Fibroblast of skin of scalp (primary cell): ENCODE measurements at regions not wholly inside any gene's neighbourhood (a gene's known extent, or its start where the extent isn't known, plus 50 kb on each side); places are given as distances from the start of the nearest gene placed in this dataset.

Experiments used
- DNase-seq: peaks from one replicate; pipeline ENCODE4 v3.0.0-alpha.2; 2013

DNA sequence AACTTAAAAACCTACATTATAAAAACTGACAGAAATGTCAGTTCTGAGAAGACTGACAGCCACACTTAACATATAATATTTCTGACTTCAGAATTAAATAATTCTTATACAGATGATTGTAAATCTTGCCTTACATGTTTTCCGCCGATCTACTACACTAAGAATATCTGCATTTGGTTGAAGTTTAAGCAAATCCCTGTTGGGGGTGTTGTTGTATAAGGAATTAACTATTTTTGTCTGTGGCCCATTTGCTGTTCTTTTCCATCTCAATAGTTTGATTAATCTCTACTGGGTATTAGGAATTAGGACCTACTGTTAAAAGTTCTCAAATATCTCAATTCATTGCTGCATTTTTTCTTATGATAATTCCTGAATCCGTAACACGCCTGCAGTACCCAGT, 838.3 kb upstream of the ROBO1 start:
- DNase-seq, result no peak

GRCh38 chr3:80601479-80601878, 833.7 kb upstream of the ROBO1 start:
- DNase-seq, result no peak

GRCh38 chr3:80592792-80593191, 825.0 kb upstream of the ROBO1 start:
- DNase-seq, result no peak

DNA sequence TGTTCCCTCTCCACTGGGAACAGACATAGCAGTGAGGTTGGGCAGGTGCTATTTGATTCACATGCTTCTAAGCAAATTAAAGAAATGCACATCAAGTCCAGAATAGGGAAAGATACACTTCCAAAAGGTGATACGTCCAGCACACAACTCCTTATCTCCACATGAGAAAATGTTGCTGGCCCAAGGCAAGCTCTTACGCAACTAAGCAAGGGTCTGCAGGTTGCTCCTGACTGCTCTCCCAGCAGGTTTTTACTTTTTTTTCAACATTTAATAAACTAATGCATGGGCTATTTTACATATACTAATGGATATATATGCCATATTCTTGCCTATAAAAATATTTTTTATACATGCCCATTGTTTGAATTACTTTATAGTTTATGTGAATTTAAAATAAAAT, 818.5 kb upstream of the ROBO1 start:
- DNase-seq, result no peak

DNA sequence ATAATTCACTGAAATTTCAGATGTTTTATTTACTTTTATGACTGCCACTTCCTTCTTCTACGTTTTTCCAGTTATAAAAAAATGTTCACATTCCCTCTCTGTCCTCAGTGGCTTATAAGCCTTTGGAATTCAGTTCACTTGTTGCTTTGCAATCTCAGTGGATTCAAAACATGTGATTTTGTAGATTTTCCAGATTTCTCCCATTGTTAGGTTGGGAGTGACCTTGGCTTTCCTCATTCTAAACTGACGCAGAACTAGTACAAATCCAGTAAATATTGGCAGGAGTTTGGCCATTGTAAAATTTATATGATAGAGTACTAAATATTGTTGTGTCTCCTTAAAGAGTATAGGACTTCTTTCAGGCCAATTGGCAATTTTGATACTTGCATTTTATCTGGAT, 812.3 kb upstream of the ROBO1 start:
- DNase-seq, result no peak

- no peak for DNase-seq
Observed at GRCh38 chr3:80564391-80564790, 796.6 kb upstream of the ROBO1 start.

DNA sequence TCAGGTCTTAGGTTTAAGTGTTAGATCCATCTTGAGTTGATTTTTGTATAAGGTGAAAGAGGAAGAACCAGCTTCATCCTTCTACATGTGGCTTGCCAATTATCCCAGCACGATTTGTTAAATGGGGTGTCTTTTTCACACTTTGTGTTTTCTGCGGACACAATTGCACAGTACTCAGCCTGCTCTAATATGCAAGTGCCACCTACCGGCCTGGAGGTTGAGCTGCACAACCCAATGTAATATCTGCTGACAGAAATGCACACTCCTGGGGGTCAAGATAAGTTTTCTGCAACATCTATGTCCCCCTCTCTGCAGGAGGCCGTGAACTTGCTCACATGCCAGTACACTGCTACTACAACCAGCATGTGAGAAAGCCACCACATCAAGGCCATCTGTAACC, 791.9 kb upstream of the ROBO1 start:
- DNase-seq, result no peak

- DNase-seq, result no peak
Observed at GRCh38 chr3:80556763-80557162, 789.0 kb upstream of the ROBO1 start.

- DNase-seq, result no peak
Observed at GRCh38 chr3:80554304-80554703, 786.5 kb upstream of the ROBO1 start.

GRCh38 chr3:80553211-80553610, 785.4 kb upstream of the ROBO1 start:
- DNase-seq, result no peak

- no peak for DNase-seq
Observed at GRCh38 chr3:80550174-80550573, 782.4 kb upstream of the ROBO1 start.

DNA sequence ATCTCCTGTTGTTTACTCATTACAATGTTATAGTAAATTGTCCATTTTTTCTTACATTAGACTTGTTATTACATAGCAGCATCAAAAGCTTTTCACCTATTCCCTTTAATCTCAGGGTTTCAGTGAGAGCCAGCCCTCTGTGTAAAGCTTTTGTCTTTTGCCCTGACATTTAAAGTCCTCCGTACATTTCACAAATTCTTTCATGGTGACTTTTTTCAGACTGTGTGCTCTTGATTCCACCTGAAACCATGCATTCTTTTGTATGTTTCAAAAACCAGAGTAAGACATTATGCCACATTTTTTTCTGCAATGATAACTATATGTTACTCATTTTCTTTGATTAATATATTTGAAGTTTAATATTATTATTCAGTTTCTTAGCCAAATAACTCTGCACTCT, 781.4 kb upstream of the ROBO1 start:
- no peak for DNase-seq

- no peak for DNase-seq
Observed at GRCh38 chr3:80543154-80543553, 775.4 kb upstream of the ROBO1 start.

GRCh38 chr3:80542456-80542855, 774.7 kb upstream of the ROBO1 start:
- DNase-seq, result no peak

DNA sequence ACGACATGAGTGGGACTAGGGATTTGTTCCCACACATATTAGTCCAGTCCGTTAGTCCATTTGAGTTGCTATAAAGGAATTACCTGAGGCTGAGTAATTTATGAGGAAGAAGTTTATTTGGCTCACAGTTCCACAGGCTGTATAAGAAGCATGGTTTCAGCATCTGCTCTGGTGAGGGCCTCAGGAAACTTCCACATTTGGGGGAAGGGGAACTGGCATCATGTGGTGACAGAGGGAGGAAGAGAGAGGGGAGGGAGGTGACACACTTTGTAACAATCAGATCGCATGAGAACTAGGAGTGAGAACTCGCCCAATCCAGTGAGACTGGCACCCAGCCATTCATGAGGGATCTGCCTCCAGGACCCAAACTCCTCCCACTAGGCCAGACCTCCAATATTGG, 769.9 kb upstream of the ROBO1 start:
- no peak for DNase-seq

DNA sequence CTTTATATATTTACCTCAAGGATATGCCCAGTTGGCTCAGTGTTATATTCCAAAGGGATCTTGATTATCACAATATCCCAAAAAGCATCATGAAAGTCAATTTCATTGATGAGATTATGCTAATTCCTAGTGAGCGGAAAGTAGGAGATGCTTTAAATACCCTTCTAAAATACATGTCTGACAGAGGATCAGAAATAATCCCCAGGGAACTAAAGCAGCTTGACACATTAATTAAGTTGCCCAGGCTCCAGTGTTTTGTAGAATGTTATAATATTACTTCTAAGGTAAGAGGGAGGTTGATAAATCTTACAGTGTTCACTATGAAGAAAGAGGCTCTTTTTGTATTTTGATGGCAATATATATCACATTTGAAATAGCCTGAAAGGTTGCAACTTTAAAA, 767.5 kb upstream of the ROBO1 start:
- DNase-seq, result no peak

DNA sequence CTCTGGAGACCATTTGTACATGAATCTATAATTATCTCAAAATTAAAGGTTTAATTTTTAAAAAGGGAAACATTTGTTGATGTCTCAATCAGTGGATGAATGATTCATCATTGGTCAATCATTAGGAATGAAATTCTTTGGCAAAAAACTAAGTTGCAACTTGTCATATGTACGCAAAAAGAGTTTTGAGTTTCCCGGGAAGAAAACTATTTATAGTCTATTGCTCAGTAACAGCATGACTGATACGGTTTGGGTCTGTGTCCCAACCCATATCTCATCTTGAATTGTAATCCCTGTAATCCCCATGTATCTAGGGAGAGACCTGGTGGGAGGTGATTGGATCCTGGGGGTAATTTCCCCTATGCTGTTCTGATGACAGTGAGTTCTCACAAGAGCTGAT, 765.8 kb upstream of the ROBO1 start:
- no peak for DNase-seq

DNA sequence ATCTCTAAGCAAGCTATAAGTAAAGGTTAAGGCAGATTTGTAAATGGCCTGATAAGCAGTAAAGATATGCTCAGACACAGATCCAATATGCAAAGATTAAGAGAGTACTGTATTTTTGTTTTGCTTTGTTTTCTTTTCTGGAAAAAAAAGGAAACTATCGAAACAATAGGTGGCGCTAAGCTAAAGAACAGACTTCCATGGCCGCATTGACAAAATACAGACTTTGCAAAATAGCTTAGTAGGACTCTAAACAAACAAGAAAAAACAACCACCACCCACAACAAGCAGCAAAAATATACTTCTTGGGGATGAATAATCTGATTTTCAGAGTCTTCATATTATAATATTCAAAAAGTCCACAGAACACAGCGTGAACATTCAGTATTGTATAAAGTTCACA, 758.4 kb upstream of the ROBO1 start:
- no peak for DNase-seq

DNA sequence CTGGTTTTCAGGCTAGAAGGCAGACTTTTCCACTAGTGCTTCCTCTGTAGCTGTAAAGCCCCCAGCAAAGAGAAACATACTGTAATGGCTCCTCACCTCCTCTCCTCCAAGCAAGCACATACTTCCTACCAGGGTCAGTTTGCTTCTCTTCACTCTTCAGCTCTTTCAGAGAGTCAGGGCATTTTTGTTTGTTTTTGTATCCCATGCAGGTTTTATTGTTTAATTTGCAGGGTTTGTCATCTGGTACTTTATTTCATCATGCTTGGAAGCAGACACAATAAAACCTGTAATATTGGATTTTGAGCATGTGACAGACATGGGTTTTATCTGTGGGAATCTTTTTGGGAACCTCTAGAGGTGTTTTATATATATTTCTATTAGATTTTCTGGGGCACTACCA, 753.3 kb upstream of the ROBO1 start:
- DNase-seq, result no peak

DNA sequence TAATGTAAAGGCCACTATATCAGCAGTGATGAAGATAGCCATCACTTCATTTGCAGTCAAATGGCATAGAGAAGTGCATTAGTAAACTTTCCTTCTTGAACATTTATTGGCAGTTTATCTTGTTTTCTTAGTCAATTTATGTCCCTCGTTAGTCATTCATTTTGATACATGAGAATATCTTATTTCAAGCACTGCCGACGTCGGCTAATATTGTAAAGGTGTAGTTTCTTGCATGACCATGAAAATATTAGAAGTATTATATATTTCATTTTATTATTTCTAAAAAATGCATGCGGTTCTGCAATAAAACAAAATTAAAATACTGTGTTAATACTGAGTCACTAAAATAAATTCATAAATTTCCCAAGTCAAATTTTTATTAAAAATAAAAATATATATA, 751.6 kb upstream of the ROBO1 start:
- no peak for DNase-seq

- no peak for DNase-seq
Observed at GRCh38 chr3:80496452-80496851, 728.7 kb upstream of the ROBO1 start.

DNA sequence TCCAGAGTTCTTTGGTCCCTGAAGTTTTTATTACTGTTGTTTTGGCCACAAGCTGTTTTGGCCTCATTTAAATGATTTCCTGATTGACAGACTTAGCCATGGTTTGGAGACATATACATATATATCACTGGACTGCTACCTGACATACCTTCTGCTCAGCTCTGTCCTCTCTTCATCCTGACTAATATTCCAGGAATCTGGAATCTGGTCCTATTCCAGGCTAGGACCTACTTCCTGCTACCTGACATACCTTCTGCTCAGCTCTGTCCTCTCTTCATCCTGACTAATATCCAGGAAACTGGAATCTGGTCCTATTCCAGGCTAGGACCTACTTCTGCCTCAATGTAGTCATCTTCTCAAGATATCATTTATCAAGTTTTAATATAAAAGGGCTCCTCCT, 724.4 kb upstream of the ROBO1 start:
- DNase-seq, result no peak

DNA sequence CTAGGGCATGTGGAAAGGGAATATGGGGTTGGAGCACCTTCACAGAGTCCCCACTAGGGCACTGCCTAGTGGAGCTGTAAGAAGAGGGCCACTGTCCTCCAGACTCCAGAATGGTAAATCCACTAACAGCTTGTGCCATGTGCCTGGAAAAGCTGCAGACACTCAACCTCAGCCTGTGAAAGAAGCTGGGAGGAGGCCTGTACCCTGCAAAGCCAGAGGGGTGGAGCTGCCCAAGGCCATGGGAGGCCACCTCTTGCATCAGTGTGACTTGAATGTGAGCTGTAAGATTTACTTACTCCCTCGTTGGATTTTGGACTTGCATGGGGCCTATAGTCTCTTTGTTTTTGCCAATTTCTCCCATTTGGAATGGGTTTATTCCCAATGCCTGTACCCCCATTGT, 705.2 kb upstream of the ROBO1 start:
- no peak for DNase-seq

DNA sequence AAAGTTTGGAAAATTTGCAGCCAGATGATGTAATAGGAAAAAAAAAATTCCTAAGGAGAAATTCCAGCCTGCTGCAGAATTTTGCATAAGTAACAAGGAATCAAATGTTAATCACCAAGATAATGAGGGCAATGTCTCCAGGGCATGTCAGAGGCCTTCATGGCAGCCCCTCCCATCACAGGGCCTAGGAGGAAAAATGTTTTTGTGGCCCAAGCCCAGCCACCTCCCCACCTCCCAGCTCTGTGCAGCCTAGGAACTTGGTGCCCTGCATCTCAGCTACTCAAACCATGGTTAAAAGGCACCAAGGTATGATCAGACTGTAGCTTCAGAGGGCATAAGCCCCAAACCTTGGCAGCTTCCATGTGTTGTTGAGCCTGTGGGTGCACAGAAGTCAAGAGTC, 704.7 kb upstream of the ROBO1 start:
- no peak for DNase-seq

DNA sequence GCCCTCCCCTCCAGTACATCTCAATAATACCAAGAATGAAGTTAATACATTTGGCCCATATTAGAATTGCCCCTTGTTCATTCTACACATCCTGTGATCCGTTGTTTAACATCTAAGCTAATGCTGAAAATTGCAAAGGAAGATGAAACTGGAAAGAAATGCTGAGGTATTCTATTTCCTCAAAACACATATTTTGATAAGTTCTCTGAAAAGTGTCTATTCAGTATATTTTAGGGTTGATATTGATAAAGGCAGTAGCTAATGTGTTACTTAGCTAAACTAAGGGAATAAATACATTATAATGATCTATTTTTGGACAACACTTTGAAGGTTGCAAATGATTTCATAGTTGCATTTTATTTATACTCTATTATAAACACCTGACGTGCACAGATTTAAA, 702.6 kb upstream of the ROBO1 start:
- DNase-seq, result no peak

DNA sequence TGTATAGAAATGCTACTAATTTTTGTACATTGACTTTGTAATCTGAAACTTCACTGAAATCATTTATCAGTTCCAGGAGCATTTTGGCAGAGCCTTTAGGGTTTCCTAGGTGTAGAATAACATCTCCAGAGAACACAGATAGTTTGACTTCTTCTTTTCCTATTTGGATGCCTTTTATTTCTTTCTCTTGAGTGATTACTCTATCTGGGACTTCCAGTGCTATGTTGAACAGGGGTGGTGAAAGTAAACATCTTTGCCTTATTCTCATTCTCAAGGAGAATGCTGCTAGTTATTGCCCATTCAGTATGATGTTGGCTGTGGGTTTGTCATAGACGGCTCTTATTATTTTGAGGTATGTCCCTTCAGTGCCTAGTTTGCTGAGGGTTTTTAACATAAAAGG, 697.9 kb upstream of the ROBO1 start:
- no peak for DNase-seq
